SU-DHL-6 (cell line): ENCODE measurements at regions not wholly inside any gene's neighbourhood (a gene's known extent, or its start where the extent isn't known, plus 50 kb on each side); places are given as distances from the start of the nearest gene placed in this dataset.

Experiments used
- H2AFZ ChIP-seq: fragments of 200-600 bp; sonication (generic); 2 replicates; pipeline ENCODE4 v1.6.1; 2014; ENCODE audit warnings: low read depth, mild to moderate bottlenecking, moderate library complexity, mixed read lengths, antibody characterized with exemption, low read length; ENCODE audit not compliant: severe bottlenecking
- H3F3A ChIP-seq: fragments of 200-600 bp; shearing (Covaris generic); 2 replicates; pipeline ENCODE4 v1.6.0; 2016; ENCODE audit warnings: antibody characterized with exemption, mild to moderate bottlenecking; ENCODE audit not compliant: insufficient read depth
- H3K27ac ChIP-seq: fragments of 200-600 bp; sonication (generic); 2 replicates; pipeline ENCODE4 v1.5.1; 2016; ENCODE audit warnings: low read depth, mild to moderate bottlenecking, low read length, moderate library complexity, mixed read lengths
- H3K27me3 ChIP-seq: fragments of 200-600 bp; sonication (generic), shearing (Covaris generic); 2 replicates; pipeline ENCODE4 v1.6.0; 2014; ENCODE audit warnings: mild to moderate bottlenecking, low read length
- H3K36me3 ChIP-seq: fragments of 200-600 bp; sonication (generic); 2 replicates; pipeline ENCODE4 v1.6.1; 2014; ENCODE audit warnings: mild to moderate bottlenecking, low read length, mixed read lengths
- H3K4me2 ChIP-seq: fragments of 300-600, 200-600 bp; shearing (Covaris generic), sonication (generic); 2 replicates; pipeline ENCODE4 v1.6.0; 2014; ENCODE audit warnings: low read length, low read depth, mild to moderate bottlenecking; ENCODE audit not compliant: poor library complexity, severe bottlenecking
- H3K4me3 ChIP-seq: fragments of 200-600 bp; sonication (generic); 2 replicates; pipeline ENCODE4 v1.5.1; 2014; ENCODE audit warnings: antibody characterized with exemption, low read length, mild to moderate bottlenecking, mixed read lengths; ENCODE audit not compliant: insufficient read depth, poor library complexity, severe bottlenecking
- H3K79me2 ChIP-seq: fragments of 200-600 bp; sonication (generic); 2 replicates; pipeline ENCODE4 v1.6.1; 2014; ENCODE audit warnings: mild to moderate bottlenecking, low read length, moderate library complexity; ENCODE audit not compliant: insufficient read depth
- H3K9ac ChIP-seq: fragments of 200-600 bp; sonication (generic); 2 replicates; pipeline ENCODE4 v1.7.0; 2014; ENCODE audit warnings: mild to moderate bottlenecking, low read length
- H3K9me2 ChIP-seq: fragments of 200-600 bp; sonication (generic); replicated peaks from 2 replicates; pipeline ENCODE4 v1.6.1; 2014; ENCODE audit warnings: low read length; ENCODE audit not compliant: insufficient read depth
- H3K9me3 ChIP-seq: fragments of 200-600 bp; sonication (generic); 2 replicates; pipeline ENCODE4 v1.6.1; 2014; ENCODE audit warnings: low read length, mixed read lengths; ENCODE audit not compliant: insufficient read depth
- H4K20me1 ChIP-seq: fragments of 200-600 bp; sonication (generic); 2 replicates; pipeline ENCODE4 v1.6.1; 2014; ENCODE audit warnings: low read depth, mild to moderate bottlenecking, antibody characterized with exemption, low read length, moderate library complexity, mixed read lengths
- CTCF ChIP-seq: fragments of 200-600 bp; sonication (generic); IDR thresholded peaks from one replicate; pipeline ENCODE4 v1.5.1; 2017; ENCODE audit warnings: antibody characterized with exemption, mild to moderate bottlenecking, low read length, moderate library complexity; ENCODE audit not compliant: insufficient read depth, poor library complexity, severe bottlenecking
- EZH2phosphoT487 ChIP-seq: fragments of 200-600 bp; sonication (generic), shearing (Covaris generic); conservative IDR thresholded peaks from 2 replicates; pipeline ENCODE4 v1.6.1; 2018; ENCODE audit warnings: mild to moderate bottlenecking, antibody characterized with exemption, low read length, moderate library complexity, mixed read lengths

- Histone ChIP-seq H3K79me2 (no peaks in the 10 kb centered on the region), H2AFZ (no peak overlapping the region), H4K20me1 (no peaks in the 10 kb centered on the region), H3K4me2 (no peak overlapping the region), H3K36me3 (no peaks in the 10 kb centered on the region), H3K9me3 (no peaks in the 10 kb centered on the region), H3K27me3 (no peaks in the 10 kb centered on the region), H3K27ac (no peak overlapping the region), H3K4me3 (no peak overlapping the region), H3F3A (no peaks in the 10 kb centered on the region), H3K9me2 (no peaks in the 10 kb centered on the region), H3K9ac (no peak overlapping the region)
- no peak for TF ChIP-seq EZH2phosphoT487
- no peak for TF ChIP-seq CTCF
Measured at GRCh38 chr1:192098001-192098400, 60.3 kb upstream of the RGS18 start.

GRCh38 chr1:192099328-192099727 lies 58.9 kb upstream of the RGS18 start:
- Histone ChIP-seq H3K79me2 (no peaks in the 10 kb centered on the region), H2AFZ (peak overlapping the region; percentile 13), H3K9ac (no peak overlapping the region), H4K20me1 (no peaks in the 10 kb centered on the region), H3K9me2 (no peaks in the 10 kb centered on the region), H3K4me3 (no peak overlapping the region), H3K4me2 (no peak overlapping the region), H3K36me3 (no peaks in the 10 kb centered on the region), H3K27ac (no peak overlapping the region), H3K9me3 (no peaks in the 10 kb centered on the region), H3F3A (no peaks in the 10 kb centered on the region), H3K27me3 (no peaks in the 10 kb centered on the region)
- TF ChIP-seq CTCF: no peak
- TF ChIP-seq EZH2phosphoT487: no peak

- H3K79me2 ChIP-seq: no peaks in the 10 kb centered on the region
- no peak overlapping the region for H3K9ac ChIP-seq
- no peaks in the 10 kb centered on the region for H3K27me3 ChIP-seq
- no peaks in the 10 kb centered on the region for H3K9me2 ChIP-seq
- no peaks in the 10 kb centered on the region for H4K20me1 ChIP-seq
- TF ChIP-seq EZH2phosphoT487 (no peak), CTCF (no peak)
- peak overlapping the region; percentile 29 for H2AFZ ChIP-seq
- H3K4me3 ChIP-seq: no peak overlapping the region
- H3K27ac ChIP-seq: no peak overlapping the region
- H3K9me3 ChIP-seq: no peaks in the 10 kb centered on the region; the same call in 1 of the 2 replicates
- no peak overlapping the region for H3K4me2 ChIP-seq
- no peaks in the 10 kb centered on the region for H3K36me3 ChIP-seq
- no peaks in the 10 kb centered on the region for H3F3A ChIP-seq
Measured at GRCh38 chr1:192100686-192101468, 57.4 kb upstream of the RGS18 start.
